Caco-2 (cell line): ENCODE measurements at regions not wholly inside any gene's neighbourhood (a gene's known extent, or its start where the extent isn't known, plus 50 kb on each side); places are given as distances from the start of the nearest gene placed in this dataset.

Experiments used
- BruUV-seq: library from RNA; stranded (reverse); fragments of 400-500 nt; replicated peaks from 2 replicates; lab custom pipeline; 2021; lab: Mats Ljungman, UMichigan
- CTCF ChIA-PET: fragments of 300-600 bp; sonication (Branson Sonifier 250); formaldehyde crosslinking; loops from one replicate; lab custom pipeline; 2022; ENCODE audit warnings: antibody characterized with exemption; lab: Charles Lee
- POLR2A ChIA-PET: fragments of 300-600 bp; sonication (Branson Sonifier 250); formaldehyde crosslinking; loops from one replicate; lab custom pipeline; 2022; ENCODE audit warnings: antibody characterized with exemption; lab: Charles Lee
- DNase-seq, 2 experiments: peaks; one replicate each; pipeline versions ENCODE4 v3.0.0 to v3.0.0-alpha.2; 2020 to 2022
- H3K27me3 ChIP-seq: replicated peaks from 2 replicates; pipeline ENCODE4 v1.6.0; 2011; ENCODE audit warnings: low read length; ENCODE audit not compliant: control insufficient read depth, insufficient read depth
- H3K36me3 ChIP-seq: 2 replicates; pipeline ENCODE4 v1.5.1; 2011; ENCODE audit warnings: low read length; ENCODE audit not compliant: control insufficient read depth, insufficient read depth
- H3K4me1 ChIP-seq: fragments of 250-450 bp; sonication (Bioruptor Pico); 2 replicates; pipeline ENCODE4 v1.5.1; 2020; ENCODE audit warnings: mild to moderate bottlenecking
- H3K4me3 ChIP-seq: 2 replicates; pipeline ENCODE4 v1.5.1; 2011; ENCODE audit warnings: low read depth, mild to moderate bottlenecking, control low read depth, low read length
- H3K9me3 ChIP-seq: fragments of 250-450 bp; sonication (Bioruptor Pico); 2 replicates; pipeline ENCODE4 v1.5.1; 2020; ENCODE audit warnings: mild to moderate bottlenecking, moderate library complexity
- H3K27ac Mint-ChIP-seq: one replicate; pipeline ENCODE4 v1.8.0; 2022; ENCODE audit warnings: mixed read lengths; ENCODE audit not compliant: unreplicated experiment
- H3K27me3 Mint-ChIP-seq: one replicate; pipeline ENCODE4 v1.8.0; 2022; ENCODE audit warnings: mixed read lengths; ENCODE audit not compliant: insufficient read depth, unreplicated experiment
- H3K36me3 Mint-ChIP-seq: one replicate; pipeline ENCODE4 v1.8.0; 2022; ENCODE audit warnings: mild to moderate bottlenecking, mixed read lengths; ENCODE audit not compliant: insufficient read depth, unreplicated experiment
- H3K4me1 Mint-ChIP-seq: one replicate; pipeline ENCODE4 v1.8.0; 2022; ENCODE audit warnings: low read depth, mixed read lengths; ENCODE audit not compliant: unreplicated experiment
- H3K4me3 Mint-ChIP-seq: one replicate; pipeline ENCODE4 v1.8.0; 2022; ENCODE audit warnings: mild to moderate bottlenecking, moderate library complexity, mixed read lengths; ENCODE audit not compliant: unreplicated experiment
- H3K9me3 Mint-ChIP-seq: one replicate; pipeline ENCODE4 v1.8.0; 2022; ENCODE audit warnings: mixed read lengths; ENCODE audit not compliant: unreplicated experiment
- intact Hi-C: fragments of 100-400 bp; cut with micrococcal nuclease; formaldehyde crosslinking; loops from one replicate; pipeline ENCODE4 v1.10.0; 2022; ENCODE audit not compliant: unreplicated experiment
- TF ChIP-seq, protein P1 (sequence below), 2 experiments: fragments of 200-600 bp in 1 of 2; IDR thresholded peaks; 1 replicate in 1 of 2; 2 replicates in 1 of 2; pipeline versions ENCODE4 v1.5.1 to v1.8.0; 2011 to 2022; ENCODE audit warnings: antibody characterized with exemption in 1 of 2, control low read depth in 1 of 2, inconsistent platforms in 1 of 2, low read depth in 1 of 2, low read length in 1 of 2, mild to moderate bottlenecking in 1 of 2, moderate library complexity in 1 of 2; ENCODE audit not compliant: insufficient read depth in 1 of 2, severe bottlenecking in 1 of 2, unreplicated experiment in 1 of 2

DNA sequence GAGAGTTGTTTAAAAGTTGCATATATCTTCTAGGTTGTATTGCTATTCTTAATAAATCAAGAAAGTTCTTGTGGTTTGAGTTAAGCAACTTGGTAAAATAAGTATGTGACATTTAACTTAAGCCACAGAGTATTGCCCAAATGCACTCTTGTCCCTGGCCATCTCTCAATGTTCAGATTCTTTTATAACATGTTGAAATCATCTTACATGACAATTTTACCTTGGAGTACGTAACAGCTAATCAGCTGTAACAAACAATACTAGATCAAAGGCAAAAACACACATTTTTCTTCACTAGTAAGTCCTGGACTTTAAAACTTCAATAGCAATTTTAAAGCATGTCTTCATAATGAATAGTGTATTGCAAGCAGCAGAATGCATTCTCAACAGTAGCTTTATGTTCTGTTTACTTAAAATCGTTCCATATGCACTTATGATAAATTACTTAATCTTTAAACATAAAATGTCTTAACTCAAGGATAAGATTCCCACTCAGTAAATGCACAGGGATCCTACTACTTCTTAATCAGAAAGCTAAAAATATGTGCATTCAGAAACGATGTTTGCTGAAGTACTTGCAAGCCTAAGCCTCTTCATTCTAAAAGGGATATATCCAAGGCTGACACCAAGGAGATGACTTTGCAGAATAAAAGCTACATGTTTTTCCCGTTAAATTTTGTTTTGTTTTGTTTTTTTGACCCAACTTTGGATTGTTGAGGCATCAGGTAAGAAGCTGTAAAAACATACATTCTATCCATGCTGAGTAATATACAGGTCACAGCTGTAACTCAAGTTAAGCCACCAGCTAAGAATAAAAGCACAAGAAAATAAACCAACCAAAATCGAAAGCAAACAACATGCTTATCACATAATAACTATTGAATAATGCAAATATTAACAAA is 86.1 kb upstream of the NFIB start:
- CTCF ChIA-PET = no interaction called here
- H3K4me1 Mint-ChIP-seq = no peaks in the 10 kb centered on the region
- intact Hi-C loops = no loop called here

DNA sequence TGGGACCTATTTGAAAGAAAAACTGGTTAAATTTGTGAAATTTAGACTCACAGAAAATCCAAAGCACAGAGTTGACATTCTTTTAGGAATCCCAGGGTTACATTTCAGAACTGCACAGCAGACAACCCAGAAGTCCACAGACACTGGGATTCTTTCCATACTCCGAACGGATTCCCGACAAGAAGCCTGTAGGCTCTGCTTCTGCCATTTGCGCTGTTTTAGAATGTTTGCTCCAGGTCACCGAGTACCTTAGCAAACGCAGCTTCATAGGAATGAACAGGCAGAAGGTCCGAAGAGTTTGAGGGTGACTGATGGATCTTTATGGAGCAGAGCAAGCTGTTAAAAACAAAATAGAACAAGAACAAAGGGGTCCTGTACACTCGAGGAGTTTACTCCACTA is 84.5 kb upstream of the NFIB start:
- no peaks in the 10 kb centered on the region for H3K27me3 ChIP-seq
- no peaks in the 10 kb centered on the region for H3K9me3 ChIP-seq
- H3K36me3 ChIP-seq = no peaks in the 10 kb centered on the region
- no peak overlapping the region for H3K4me3 ChIP-seq
- Mint-ChIP-seq H3K4me3 (no peak overlapping the region), H3K27me3 (peaks cover 2% of the 10 kb centered on the region), H3K4me1 (no peaks in the 10 kb centered on the region), H3K36me3 (no peaks in the 10 kb centered on the region), H3K9me3 (no peaks in the 10 kb centered on the region), H3K27ac (no peak overlapping the region)
- intact Hi-C loops = no loop called here
- ChIA-PET CTCF (no interaction called here), POLR2A (no interaction called here)
- TF ChIP-seq, protein P1, sequence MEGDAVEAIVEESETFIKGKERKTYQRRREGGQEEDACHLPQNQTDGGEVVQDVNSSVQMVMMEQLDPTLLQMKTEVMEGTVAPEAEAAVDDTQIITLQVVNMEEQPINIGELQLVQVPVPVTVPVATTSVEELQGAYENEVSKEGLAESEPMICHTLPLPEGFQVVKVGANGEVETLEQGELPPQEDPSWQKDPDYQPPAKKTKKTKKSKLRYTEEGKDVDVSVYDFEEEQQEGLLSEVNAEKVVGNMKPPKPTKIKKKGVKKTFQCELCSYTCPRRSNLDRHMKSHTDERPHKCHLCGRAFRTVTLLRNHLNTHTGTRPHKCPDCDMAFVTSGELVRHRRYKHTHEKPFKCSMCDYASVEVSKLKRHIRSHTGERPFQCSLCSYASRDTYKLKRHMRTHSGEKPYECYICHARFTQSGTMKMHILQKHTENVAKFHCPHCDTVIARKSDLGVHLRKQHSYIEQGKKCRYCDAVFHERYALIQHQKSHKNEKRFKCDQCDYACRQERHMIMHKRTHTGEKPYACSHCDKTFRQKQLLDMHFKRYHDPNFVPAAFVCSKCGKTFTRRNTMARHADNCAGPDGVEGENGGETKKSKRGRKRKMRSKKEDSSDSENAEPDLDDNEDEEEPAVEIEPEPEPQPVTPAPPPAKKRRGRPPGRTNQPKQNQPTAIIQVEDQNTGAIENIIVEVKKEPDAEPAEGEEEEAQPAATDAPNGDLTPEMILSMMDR (IDR thresholded peaks at IDR 0.05; ENCODE audit: insufficient read depth in 1 of 2, low read depth in 1 of 2, low read length in 1 of 2, severe bottlenecking in 1 of 2, unreplicated experiment in 1 of 2) = no peak
- BruUV-seq = no TSS peak
- DNase-seq = no peak
- no peaks in the 10 kb centered on the region for H3K4me1 ChIP-seq

More for the DNA sequence above, 86.1 kb upstream of the NFIB start:
- no peak overlapping the region for H3K27ac Mint-ChIP-seq
- no peaks in the 10 kb centered on the region for H3K9me3 ChIP-seq
- TF ChIP-seq, protein P1 (IDR thresholded peaks at IDR 0.05; ENCODE audit: insufficient read depth in 1 of 2, low read depth in 1 of 2, low read length in 1 of 2, severe bottlenecking in 1 of 2, unreplicated experiment in 1 of 2) = no peak
- H3K27me3 Mint-ChIP-seq = peaks cover 2% of the 10 kb centered on the region
- no peaks in the 10 kb centered on the region for H3K36me3 Mint-ChIP-seq
- no peaks in the 10 kb centered on the region for H3K27me3 ChIP-seq
- BruUV-seq = no TSS peak
- H3K9me3 Mint-ChIP-seq = no peaks in the 10 kb centered on the region
- H3K36me3 ChIP-seq = no peaks in the 10 kb centered on the region
- POLR2A ChIA-PET = no interaction called here
- no peak for DNase-seq
- no peaks in the 10 kb centered on the region for H3K4me1 ChIP-seq
- H3K4me3 ChIP-seq = no peak overlapping the region
- no peak overlapping the region for H3K4me3 Mint-ChIP-seq

DNA sequence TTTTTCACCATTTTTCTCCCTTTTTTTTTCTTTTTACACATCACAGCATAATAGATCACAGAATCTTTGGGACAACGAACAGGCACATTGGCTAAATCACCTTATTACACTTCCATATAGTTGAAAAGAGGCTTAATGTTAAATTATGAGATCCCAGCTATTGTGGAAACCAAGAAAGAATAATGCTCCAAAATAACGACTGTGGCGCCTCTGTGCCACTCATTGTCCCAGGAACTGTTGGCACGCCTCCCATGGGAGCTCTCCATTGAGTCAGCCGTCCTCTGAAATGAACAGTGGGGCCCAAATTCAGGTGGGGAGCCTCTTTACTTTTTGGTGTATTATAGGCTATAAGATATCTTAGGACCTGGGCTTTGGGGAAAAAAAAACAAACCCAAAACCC is 82.2 kb upstream of the NFIB start:
- peaks cover 2% of the 10 kb centered on the region for H3K27me3 Mint-ChIP-seq
- Histone ChIP-seq H3K4me1 (no peaks in the 10 kb centered on the region), H3K9me3 (no peaks in the 10 kb centered on the region), H3K4me3 (no peak overlapping the region), H3K36me3 (no peaks in the 10 kb centered on the region), H3K27me3 (no peaks in the 10 kb centered on the region)
- CTCF ChIA-PET = no interaction called here
- H3K27ac Mint-ChIP-seq = no peak overlapping the region
- POLR2A ChIA-PET = no interaction called here
- intact Hi-C loops = no loop called here
- TF ChIP-seq, protein P1 (IDR thresholded peaks at IDR 0.05; ENCODE audit: insufficient read depth in 1 of 2, low read depth in 1 of 2, low read length in 1 of 2, severe bottlenecking in 1 of 2, unreplicated experiment in 1 of 2) = no peak
- no peaks in the 10 kb centered on the region for H3K4me1 Mint-ChIP-seq
- DNase-seq = no peak
- no peaks in the 10 kb centered on the region for H3K36me3 Mint-ChIP-seq
- no peaks in the 10 kb centered on the region for H3K9me3 Mint-ChIP-seq
- no TSS peak for BruUV-seq
- H3K4me3 Mint-ChIP-seq = no peak overlapping the region
